ENCODE measurements at regions not wholly inside any gene's neighbourhood (a gene's known extent, or its start where the extent isn't known, plus 50 kb on each side); places are given as distances from the start of the nearest gene placed in this dataset.

DNA sequence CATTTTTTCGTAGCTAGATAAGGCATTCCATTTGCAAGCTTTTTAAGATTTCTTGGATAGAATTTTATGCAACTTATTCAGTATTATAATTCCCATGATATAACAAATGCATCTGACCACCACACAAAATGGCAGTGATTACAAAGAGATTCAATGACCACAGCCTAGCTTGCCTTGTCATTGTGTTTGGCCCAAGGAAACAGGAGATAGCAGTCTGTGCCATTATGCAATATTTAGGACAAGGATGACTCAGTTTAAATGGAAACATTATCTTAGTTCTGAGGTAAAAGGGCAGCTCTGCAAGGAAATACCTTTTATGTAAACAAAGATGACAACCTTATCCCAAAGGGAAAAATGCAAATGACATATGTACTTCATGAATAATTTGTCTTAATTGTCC, 89.8 kb downstream of the NUDT12 start:
- Mint-ChIP-seq H3K27ac (no peak overlapping the region), H3K27me3 (peaks cover 13% of the 10 kb centered on the region)
- intact Hi-C loops (cut with micrococcal nuclease) = no loop called here

DNA sequence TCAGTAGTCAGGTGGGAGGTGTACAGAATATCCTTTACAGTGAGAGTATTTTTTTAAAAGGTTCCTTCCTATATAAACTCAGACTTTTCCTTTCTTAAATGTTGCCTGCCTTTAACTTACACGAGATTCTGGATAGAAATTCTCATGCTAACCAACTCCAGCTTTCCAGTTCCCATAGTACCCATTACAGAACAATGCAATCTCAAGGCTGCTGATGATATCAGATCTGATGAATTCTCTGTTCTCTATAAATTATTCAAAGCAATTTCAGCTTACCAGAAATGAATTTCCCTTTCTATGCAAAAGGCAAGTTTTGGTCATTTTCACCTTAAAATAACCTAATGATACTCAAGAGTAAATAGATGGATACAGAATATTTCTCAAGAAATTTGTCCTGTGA, 90.3 kb downstream of the NUDT12 start:
- H3K4me3 Mint-ChIP-seq = no peak overlapping the region
- H3K27ac Mint-ChIP-seq = no peak overlapping the region
- no peaks in the 10 kb centered on the region for H3K36me3 Mint-ChIP-seq (ENCODE audit: low read depth)
- intact Hi-C loops (cut with micrococcal nuclease) = no loop called here
- H3K9me3 Mint-ChIP-seq = no peaks in the 10 kb centered on the region
- H3K27me3 Mint-ChIP-seq = peaks cover 13% of the 10 kb centered on the region
- DNase-seq = no peak
- H3K4me1 Mint-ChIP-seq = no peaks in the 10 kb centered on the region

More for the DNA sequence above, 89.8 kb downstream of the NUDT12 start:
- Mint-ChIP-seq H3K4me1 (no peaks in the 10 kb centered on the region), H3K4me3 (no peak overlapping the region), H3K9me3 (no peaks in the 10 kb centered on the region), H3K36me3 (ENCODE audit: low read depth) (no peaks in the 10 kb centered on the region)
- DNase-seq = no peak

DNA sequence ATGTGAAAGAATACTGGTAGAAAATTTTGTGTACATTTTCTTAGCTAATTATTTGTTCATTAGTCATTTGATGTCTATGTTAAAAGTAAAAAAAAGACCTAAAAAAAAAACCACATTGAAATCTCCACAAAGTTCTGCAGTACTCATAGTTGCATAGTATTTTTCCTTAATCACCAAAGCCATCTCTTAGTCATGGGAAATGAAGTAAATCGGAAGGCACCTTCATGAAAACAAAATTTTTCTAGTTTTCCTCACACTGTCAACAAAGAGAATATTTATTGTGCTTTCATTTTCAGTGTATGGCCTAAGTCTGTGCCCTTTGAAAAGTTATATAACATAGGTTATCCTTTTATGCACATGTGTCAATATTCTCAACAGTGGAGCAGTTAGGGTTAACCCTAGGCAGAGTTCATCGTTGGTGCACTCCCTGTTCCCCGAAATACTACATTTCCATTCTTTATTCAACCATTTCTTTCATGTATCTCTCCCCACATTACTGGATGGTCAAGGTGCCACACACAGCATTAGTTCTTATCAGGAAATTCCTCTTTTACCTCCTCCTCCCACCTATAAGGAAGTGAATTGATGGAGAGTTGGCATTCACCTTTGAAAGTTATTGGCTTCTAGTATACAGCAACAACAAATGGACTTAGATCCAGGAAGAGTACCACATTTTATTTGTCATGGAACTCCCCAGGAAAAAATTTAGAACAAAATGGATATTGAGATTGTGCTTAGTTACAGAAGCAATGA, 93.1 kb downstream of the NUDT12 start:
- Mint-ChIP-seq H3K27me3 (peaks cover 13% of the 10 kb centered on the region), H3K36me3 (ENCODE audit: low read depth) (no peaks in the 10 kb centered on the region), H3K9me3 (no peaks in the 10 kb centered on the region), H3K27ac (no peak overlapping the region), H3K4me3 (no peak overlapping the region), H3K4me1 (no peaks in the 10 kb centered on the region)
- intact Hi-C loops (cut with micrococcal nuclease) = no loop called here
- peak; percentile 4 for DNase-seq

DNA sequence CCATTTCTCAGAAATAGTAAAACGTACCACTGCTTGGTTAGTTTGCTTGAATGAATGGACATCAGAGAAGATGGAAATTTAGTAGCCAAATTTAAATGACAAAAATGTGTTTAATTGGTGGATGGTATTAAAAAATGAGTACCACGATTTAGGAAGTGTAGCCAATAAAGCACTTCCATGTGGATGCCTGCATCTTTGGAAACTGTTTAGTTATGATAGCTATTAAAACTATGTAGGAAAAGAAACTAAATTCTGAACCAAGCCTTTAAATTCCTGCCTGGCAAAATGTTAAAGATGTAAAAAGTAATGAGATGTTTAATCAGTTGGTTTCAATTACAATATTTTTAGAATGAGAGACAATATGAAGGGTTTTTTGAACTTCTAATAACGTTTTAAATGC, 94.8 kb downstream of the NUDT12 start:
- H3K4me1 Mint-ChIP-seq = no peaks in the 10 kb centered on the region
- intact Hi-C loops (cut with micrococcal nuclease) = no loop called here

DNA sequence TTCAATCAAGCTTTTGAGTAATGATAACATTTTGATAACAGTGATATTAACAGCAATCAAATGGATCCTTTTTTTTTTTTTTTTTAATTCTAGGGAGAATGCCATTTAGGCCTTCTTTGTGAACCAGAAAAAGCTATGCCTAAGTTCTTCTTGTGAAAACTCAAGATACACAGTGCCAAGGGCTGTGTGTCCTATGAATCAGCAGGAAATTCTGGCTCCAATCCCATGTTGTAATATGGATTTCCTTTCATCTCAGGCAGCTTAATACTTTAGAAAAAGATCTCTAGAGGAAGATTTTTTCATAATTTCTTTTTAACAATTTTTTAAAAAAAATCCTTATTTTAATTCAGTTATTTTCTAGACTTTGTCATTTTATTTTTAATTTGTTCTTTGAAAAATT, 96.1 kb downstream of the NUDT12 start:
- peaks cover 14% of the 10 kb centered on the region for H3K27me3 Mint-ChIP-seq
- H3K9me3 Mint-ChIP-seq = no peaks in the 10 kb centered on the region
- DNase-seq = no peak
- H3K4me3 Mint-ChIP-seq = no peak overlapping the region
- no peaks in the 10 kb centered on the region for H3K36me3 Mint-ChIP-seq (ENCODE audit: low read depth)
- intact Hi-C loops (cut with micrococcal nuclease) = no loop called here
- H3K4me1 Mint-ChIP-seq = no peaks in the 10 kb centered on the region
- no peak overlapping the region for H3K27ac Mint-ChIP-seq

More for the DNA sequence above, 94.8 kb downstream of the NUDT12 start:
- Mint-ChIP-seq H3K27me3 (peaks cover 15% of the 10 kb centered on the region), H3K36me3 (ENCODE audit: low read depth) (no peaks in the 10 kb centered on the region), H3K27ac (no peak overlapping the region), H3K4me3 (no peak overlapping the region), H3K9me3 (no peaks in the 10 kb centered on the region)
- no peak for DNase-seq

DNA sequence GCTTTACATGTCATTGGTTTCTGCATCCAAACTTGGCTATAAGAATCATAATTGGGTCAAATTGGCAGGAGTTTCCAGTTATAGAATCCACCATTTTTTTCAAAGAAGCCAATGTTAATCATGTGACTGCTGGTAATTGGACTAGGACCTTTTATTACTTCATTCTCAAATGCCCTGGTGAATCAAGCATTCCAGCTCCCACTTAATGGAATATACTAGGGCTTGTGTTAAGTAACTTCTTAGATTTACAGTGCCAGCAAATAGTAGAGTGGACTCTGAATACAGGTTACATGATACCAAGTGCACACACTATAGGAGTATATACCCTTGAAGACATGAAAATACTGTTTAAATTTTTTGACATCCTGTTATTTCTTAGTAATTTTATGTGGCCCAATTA, 96.7 kb downstream of the NUDT12 start:
- H3K4me1 Mint-ChIP-seq = no peaks in the 10 kb centered on the region
- no peak overlapping the region for H3K4me3 Mint-ChIP-seq
- DNase-seq = no peak
- H3K36me3 Mint-ChIP-seq (ENCODE audit: low read depth) = no peaks in the 10 kb centered on the region
- no peaks in the 10 kb centered on the region for H3K9me3 Mint-ChIP-seq
- H3K27me3 Mint-ChIP-seq = peaks cover 10% of the 10 kb centered on the region
- no peak overlapping the region for H3K27ac Mint-ChIP-seq
- intact Hi-C loops (cut with micrococcal nuclease) = no loop called here

DNA sequence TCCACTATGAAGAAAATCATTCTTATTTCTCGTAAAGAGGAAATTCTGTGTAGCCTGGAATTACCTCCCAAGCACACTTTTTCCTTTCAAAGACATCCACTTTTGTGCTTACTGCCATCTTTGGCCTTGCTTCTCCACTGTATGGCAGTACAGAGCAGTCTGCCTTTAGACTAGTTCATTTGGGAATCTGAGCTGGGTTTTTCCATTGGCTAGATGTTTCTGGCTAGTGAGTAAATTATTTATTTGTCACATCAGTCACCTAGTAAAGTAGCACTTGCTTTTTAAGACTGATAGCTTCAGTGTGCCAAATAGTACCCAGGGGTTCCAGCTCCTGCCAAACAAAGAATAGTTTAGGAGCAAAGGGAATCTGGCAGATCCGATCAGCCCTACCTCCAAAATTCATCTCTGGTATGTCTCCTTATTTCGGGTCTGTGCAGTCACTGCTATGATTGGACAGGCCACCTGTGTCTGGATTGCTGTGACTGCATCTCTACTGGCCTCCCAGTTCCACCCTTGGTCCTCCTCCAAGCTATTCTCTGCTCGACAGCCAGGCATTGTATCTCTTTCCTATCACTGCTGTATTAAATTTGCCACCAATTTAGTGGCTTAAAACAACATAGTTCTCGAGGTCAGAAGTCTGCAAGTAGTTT, 97.6 kb downstream of the NUDT12 start:
- no peak overlapping the region for H3K27ac Mint-ChIP-seq
- no peak overlapping the region for H3K4me3 Mint-ChIP-seq
- intact Hi-C loops (cut with micrococcal nuclease) = no loop called here
- no peaks in the 10 kb centered on the region for H3K9me3 Mint-ChIP-seq
- no peak for DNase-seq
- no peaks in the 10 kb centered on the region for H3K4me1 Mint-ChIP-seq
- H3K36me3 Mint-ChIP-seq (ENCODE audit: low read depth) = no peaks in the 10 kb centered on the region
- H3K27me3 Mint-ChIP-seq = peaks cover 15% of the 10 kb centered on the region

DNA sequence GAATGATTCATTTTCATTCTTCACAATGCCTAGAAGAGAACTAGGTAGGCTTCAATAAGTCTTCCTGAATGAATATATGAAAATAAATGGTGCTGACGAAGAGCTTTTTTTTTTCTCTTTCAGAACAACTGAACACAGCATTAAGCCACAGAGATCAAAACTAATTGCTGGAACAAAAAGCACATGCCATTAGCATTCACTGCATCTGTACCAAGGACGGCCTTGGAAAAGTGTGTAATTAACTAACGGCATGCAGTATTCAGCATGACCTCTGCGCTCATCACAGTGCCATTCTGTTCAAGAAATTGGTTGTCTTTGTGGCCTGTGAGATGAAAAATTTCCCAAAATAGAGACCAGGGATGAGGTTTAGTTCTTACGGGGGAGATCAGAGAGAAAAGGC, 99.3 kb downstream of the NUDT12 start:
- no peaks in the 10 kb centered on the region for H3K4me1 Mint-ChIP-seq
- H3K27me3 Mint-ChIP-seq = peaks cover 12% of the 10 kb centered on the region
- peak; percentile 14 for DNase-seq
- intact Hi-C loops (cut with micrococcal nuclease) = no loop called here
- H3K4me3 Mint-ChIP-seq = no peak overlapping the region
- H3K36me3 Mint-ChIP-seq (ENCODE audit: low read depth) = no peaks in the 10 kb centered on the region
- H3K27ac Mint-ChIP-seq = no peak overlapping the region
- H3K9me3 Mint-ChIP-seq = no peaks in the 10 kb centered on the region

DNA sequence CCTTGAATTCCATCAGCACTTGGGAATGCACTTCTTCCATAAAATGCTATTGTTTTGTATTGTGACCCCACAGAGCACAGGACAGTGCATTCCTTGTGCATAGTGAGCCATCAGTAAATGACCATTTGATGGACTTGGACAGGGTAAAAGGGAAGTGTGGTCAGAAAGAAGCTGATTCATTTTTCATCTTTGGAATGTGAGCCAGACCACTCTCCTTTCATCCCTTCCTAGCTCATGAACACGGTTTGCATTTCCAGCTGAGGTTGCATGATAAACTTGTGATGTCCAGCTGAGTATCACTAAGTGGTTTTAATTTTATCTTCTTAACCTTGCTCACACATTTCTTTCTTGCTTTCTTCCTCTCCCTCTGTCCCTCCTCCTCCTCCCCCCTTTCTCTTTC, 101.3 kb downstream of the NUDT12 start:
- peaks cover 12% of the 10 kb centered on the region for H3K27me3 Mint-ChIP-seq
- H3K36me3 Mint-ChIP-seq (ENCODE audit: low read depth) = no peaks in the 10 kb centered on the region
- DNase-seq = peak; percentile 17
- intact Hi-C loops (cut with micrococcal nuclease) = no loop called here
- no peak overlapping the region for H3K4me3 Mint-ChIP-seq
- no peak overlapping the region for H3K27ac Mint-ChIP-seq
- no peaks in the 10 kb centered on the region for H3K4me1 Mint-ChIP-seq
- no peaks in the 10 kb centered on the region for H3K9me3 Mint-ChIP-seq

DNA sequence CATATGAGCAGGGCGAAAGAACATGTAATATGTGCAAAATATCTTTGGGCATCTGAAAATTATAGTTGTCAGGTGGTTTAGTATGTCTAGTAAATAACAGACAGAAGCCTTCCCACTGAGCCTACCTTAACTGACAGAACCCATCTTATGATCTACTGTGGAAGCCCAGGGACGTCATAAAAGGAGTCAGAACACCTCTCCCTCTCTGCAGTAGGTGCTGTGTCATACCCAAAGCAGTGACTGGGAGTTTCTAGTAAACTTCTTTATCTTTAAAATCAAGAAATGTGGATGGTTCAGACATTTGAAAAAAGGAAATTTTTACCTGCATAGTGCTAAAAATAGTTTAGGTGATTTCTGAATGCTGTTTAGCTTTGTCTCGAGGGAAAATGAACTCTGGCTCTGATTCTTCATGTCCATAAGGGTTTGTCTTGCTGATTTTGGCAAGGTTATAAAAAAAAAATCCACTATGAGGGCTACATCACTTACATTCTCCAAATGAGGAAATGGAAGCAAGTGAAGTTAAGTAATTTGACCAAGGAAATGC, 104.0 kb downstream of the NUDT12 start:
- intact Hi-C loops (cut with micrococcal nuclease) = no loop called here

DNA sequence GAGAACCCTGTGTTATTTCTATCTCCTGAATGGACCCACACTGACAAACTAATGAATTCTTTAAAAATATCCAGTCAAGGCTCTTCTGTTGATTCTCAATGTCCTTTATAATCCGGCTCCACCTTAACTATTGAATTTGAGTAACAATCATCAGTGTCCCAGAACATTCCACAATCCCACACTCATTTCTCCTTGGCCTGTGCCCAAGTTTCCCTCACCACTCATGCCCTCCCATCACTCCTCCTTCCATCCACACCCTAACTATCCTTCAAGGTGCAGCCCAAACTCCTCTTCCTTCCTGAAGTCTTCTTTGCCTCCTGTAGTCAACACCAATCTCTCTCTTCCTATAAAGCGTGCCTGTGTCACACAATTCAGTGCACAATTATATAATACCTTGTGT, 106.1 kb downstream of the NUDT12 start:
- Mint-ChIP-seq H3K36me3 (ENCODE audit: low read depth) (no peaks in the 10 kb centered on the region), H3K27ac (no peak overlapping the region), H3K4me1 (no peaks in the 10 kb centered on the region), H3K4me3 (no peak overlapping the region), H3K9me3 (no peaks in the 10 kb centered on the region), H3K27me3 (peaks cover 7% of the 10 kb centered on the region)
- intact Hi-C loops (cut with micrococcal nuclease) = no loop called here
- no peak for DNase-seq

More for the DNA sequence above, 104.0 kb downstream of the NUDT12 start:
- H3K4me1 Mint-ChIP-seq = no peaks in the 10 kb centered on the region
- H3K27ac Mint-ChIP-seq = no peak overlapping the region
- no peak overlapping the region for H3K4me3 Mint-ChIP-seq
- no peaks in the 10 kb centered on the region for H3K9me3 Mint-ChIP-seq
- no peaks in the 10 kb centered on the region for H3K36me3 Mint-ChIP-seq (ENCODE audit: low read depth)
- DNase-seq = no peak
- H3K27me3 Mint-ChIP-seq = peaks cover 10% of the 10 kb centered on the region

DNA sequence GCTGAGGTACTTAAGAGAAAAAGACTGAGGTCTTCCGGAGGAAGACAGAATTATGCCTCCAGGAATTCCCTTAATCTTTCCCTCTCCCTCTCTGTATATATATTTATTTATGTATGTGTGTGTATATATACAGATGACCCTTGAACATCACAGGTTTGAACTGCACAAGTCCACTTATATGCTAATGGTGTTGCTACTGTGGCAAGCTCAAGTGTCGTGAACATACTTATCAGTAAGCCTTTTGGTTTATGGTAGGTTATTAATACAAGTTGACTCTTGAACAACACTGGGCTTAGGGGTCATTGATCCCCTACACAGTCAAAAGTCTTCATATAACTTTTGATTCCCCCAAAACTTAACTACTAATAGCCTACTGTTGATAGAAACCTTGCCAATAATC, 106.8 kb downstream of the NUDT12 start:
- no peaks in the 10 kb centered on the region for H3K36me3 Mint-ChIP-seq (ENCODE audit: low read depth)
- intact Hi-C loops (cut with micrococcal nuclease) = no loop called here
- H3K27me3 Mint-ChIP-seq = peaks cover 7% of the 10 kb centered on the region
- DNase-seq = no peak
- H3K27ac Mint-ChIP-seq = no peak overlapping the region
- H3K9me3 Mint-ChIP-seq = no peaks in the 10 kb centered on the region
- H3K4me3 Mint-ChIP-seq = no peak overlapping the region
- H3K4me1 Mint-ChIP-seq = no peaks in the 10 kb centered on the region

DNA sequence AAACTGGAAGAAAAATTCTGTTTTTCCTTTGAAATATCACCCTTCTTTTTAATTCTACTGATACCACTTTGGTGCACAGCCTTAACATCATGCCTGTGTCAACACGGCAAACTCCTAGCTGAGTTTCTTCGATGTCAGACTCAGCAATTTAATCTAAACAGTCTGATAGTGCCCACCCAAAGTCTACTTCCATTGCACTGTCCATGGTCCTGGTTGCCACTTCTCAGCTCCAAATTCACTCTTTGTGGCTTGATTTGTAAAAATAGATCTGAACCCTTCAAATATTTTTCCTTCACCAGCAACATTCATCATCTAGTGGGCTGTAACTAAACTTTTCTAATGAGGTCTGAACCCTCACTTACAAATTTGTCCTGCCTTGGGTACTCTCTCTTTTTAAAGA, 107.8 kb downstream of the NUDT12 start:
- no peaks in the 10 kb centered on the region for H3K4me1 Mint-ChIP-seq
- H3K27me3 Mint-ChIP-seq = peaks cover 2% of the 10 kb centered on the region
- H3K9me3 Mint-ChIP-seq = no peaks in the 10 kb centered on the region
- H3K27ac Mint-ChIP-seq = no peak overlapping the region
- H3K36me3 Mint-ChIP-seq (ENCODE audit: low read depth) = no peaks in the 10 kb centered on the region
- no peak for DNase-seq
- no peak overlapping the region for H3K4me3 Mint-ChIP-seq
- intact Hi-C loops (cut with micrococcal nuclease) = no loop called here

DNA sequence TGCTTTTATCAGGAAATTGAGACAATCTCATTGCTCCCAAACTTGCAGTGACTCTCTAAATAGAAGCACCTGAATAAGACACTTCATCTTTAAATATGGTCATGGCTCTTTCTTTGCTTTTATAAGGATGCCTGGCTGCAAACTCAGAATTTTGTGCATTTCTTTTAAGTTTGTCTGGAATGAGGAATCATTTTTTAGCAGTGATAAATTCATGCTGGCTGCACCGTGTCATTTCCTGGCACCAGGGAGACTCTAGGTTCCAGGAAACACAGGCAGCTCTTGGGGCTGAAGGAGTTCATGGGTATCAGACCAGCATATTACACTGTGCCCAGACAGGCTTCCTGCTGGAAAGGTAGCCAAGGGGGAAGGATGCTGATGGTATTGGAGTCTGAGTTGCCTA, 109.9 kb downstream of the NUDT12 start:
- no peak for DNase-seq
- no peaks in the 10 kb centered on the region for H3K9me3 Mint-ChIP-seq
- intact Hi-C loops (cut with micrococcal nuclease) = no loop called here
- no peak overlapping the region for H3K4me3 Mint-ChIP-seq
- H3K27ac Mint-ChIP-seq = no peak overlapping the region
- H3K36me3 Mint-ChIP-seq (ENCODE audit: low read depth) = no peaks in the 10 kb centered on the region
- H3K4me1 Mint-ChIP-seq = no peaks in the 10 kb centered on the region
- no peaks in the 10 kb centered on the region for H3K27me3 Mint-ChIP-seq
